ENCODE measurements at regions not wholly inside any gene's neighbourhood (a gene's known extent, or its start where the extent isn't known, plus 50 kb on each side); places are given as distances from the start of the nearest gene placed in this dataset.

- TF ChIP-seq CTCF (IDR thresholded peaks at IDR 0.05) (no peak), POLR2A (IDR thresholded peaks at IDR 0.05) (no peak)
These were observed 468.5 kb downstream of the TMEM232 start for GRCh38 chr5:110257971-110258370.

All from adrenal gland (tissue), 5 donors.